ENCODE measurements at regions not wholly inside any gene's neighbourhood (a gene's known extent, or its start where the extent isn't known, plus 50 kb on each side); places are given as distances from the start of the nearest gene placed in this dataset.

- Histone ChIP-seq H2AFZ (ENCODE audit: insufficient read depth, low read depth, low read length, poor library complexity, severe bottlenecking) (no peak overlapping the region), H3K9ac (ENCODE audit: insufficient read depth, low read length, poor library complexity, severe bottlenecking) (no peak overlapping the region), H3K27ac (ENCODE audit: low read depth in 1 of 2, low read length in 2 of 2) (no peak overlapping the region), H3K9me3 (replicated peaks in 1 of 2; ENCODE audit: control insufficient read depth in 1 of 2, insufficient read depth in 1 of 2, low read length in 2 of 2) (peaks cover 4 to 10% of the 10 kb centered on the region in 2 donors), H3K79me2 (ENCODE audit: insufficient read depth, low read length) (no peaks in the 10 kb centered on the region), H3K27me3 (ENCODE audit: control insufficient read depth in 2 of 2, insufficient read depth in 2 of 2, low read length in 2 of 2) (no peaks in the 10 kb centered on the region), H3K4me3 (replicated peaks in 1 of 3; ENCODE audit: low read depth in 2 of 3, low read length in 3 of 3) (no peak overlapping the region), H3K4me1 (ENCODE audit: control insufficient read depth in 1 of 2, insufficient read depth in 2 of 2, low read length in 2 of 2) (no peaks in the 10 kb centered on the region), H3K4me2 (replicated peaks; ENCODE audit: extremely low read depth, low read length, poor library complexity, severe bottlenecking) (no peak overlapping the region), H4K20me1 (ENCODE audit: insufficient read depth, low read length) (no peaks in the 10 kb centered on the region), H3K36me3 (replicated peaks in 1 of 2; ENCODE audit: control insufficient read depth in 1 of 2, insufficient read depth in 2 of 2, low read length in 2 of 2) (no peaks in the 10 kb centered on the region)
- 78% methylated on average over 1 of the region's 2 CpGs for WGBS (ENCODE audit: insufficient coverage)
- H3K4me1 Mint-ChIP-seq, result no peaks in the 10 kb centered on the region
- no peak for DNase-seq
- no peak overlapping the region for H3K4me3 Mint-ChIP-seq
- H3K9me3 Mint-ChIP-seq, result peaks cover 2 to 13% (median 6%) of the 10 kb centered on the region in 7 donors
- no peaks in the 10 kb centered on the region for H3K36me3 Mint-ChIP-seq
- TF ChIP-seq CTCF (IDR thresholded peaks at IDR 0.05), result no peak
- H3K27ac Mint-ChIP-seq, result no peak overlapping the region
- intact Hi-C loops (cut with micrococcal nuclease), result no loop called here
- H3K27me3 Mint-ChIP-seq (ENCODE audit: low read depth in 3 of 3), result no peaks in the 10 kb centered on the region
Measured at GRCh38 chr18:51575171-51575570, 377.7 kb upstream of the MEX3C start.

GRCh38 chr18:51578406-51578980, 381.0 kb upstream of the MEX3C start:
- no peak for TF ChIP-seq CTCF (IDR thresholded peaks at IDR 0.05)
- Mint-ChIP-seq H3K4me3 (no peak overlapping the region), H3K27ac (peak overlapping the region in 1 of 7 donors; percentile 25), H3K4me1 (no peaks in the 10 kb centered on the region), H3K36me3 (no peaks in the 10 kb centered on the region), H3K27me3 (ENCODE audit: low read depth in 3 of 3) (no peaks in the 10 kb centered on the region), H3K9me3 (peaks cover 4 to 16% (median 5%) of the 10 kb centered on the region in 7 donors)
- H3K4me3 ChIP-seq (replicated peaks in 1 of 3; ENCODE audit: low read depth in 2 of 3, low read length in 3 of 3), result no peak overlapping the region
- H3K4me1 ChIP-seq (ENCODE audit: control insufficient read depth in 1 of 2, insufficient read depth in 2 of 2, low read length in 2 of 2), result no peaks in the 10 kb centered on the region
- H3K27me3 ChIP-seq (ENCODE audit: control insufficient read depth in 2 of 2, insufficient read depth in 2 of 2, low read length in 2 of 2), result no peaks in the 10 kb centered on the region
- H2AFZ ChIP-seq (ENCODE audit: insufficient read depth, low read depth, low read length, poor library complexity, severe bottlenecking), result no peak overlapping the region
- DNase-seq, result no peak
- no peaks in the 10 kb centered on the region for H4K20me1 ChIP-seq (ENCODE audit: insufficient read depth, low read length)
- 80% methylated on average over 1 of the region's 7 CpGs for WGBS (ENCODE audit: insufficient coverage)
- intact Hi-C loops (cut with micrococcal nuclease), result no loop called here
- H3K79me2 ChIP-seq (ENCODE audit: insufficient read depth, low read length), result no peaks in the 10 kb centered on the region
- H3K27ac ChIP-seq (ENCODE audit: low read depth in 1 of 2, low read length in 2 of 2), result no peak overlapping the region
- peaks cover 4 to 10% of the 10 kb centered on the region in 2 donors for H3K9me3 ChIP-seq (replicated peaks in 1 of 2; ENCODE audit: control insufficient read depth in 1 of 2, insufficient read depth in 1 of 2, low read length in 2 of 2)
- no peak overlapping the region for H3K4me2 ChIP-seq (replicated peaks; ENCODE audit: extremely low read depth, low read length, poor library complexity, severe bottlenecking)
- H3K36me3 ChIP-seq (replicated peaks in 1 of 2; ENCODE audit: control insufficient read depth in 1 of 2, insufficient read depth in 2 of 2, low read length in 2 of 2), result no peaks in the 10 kb centered on the region
- H3K9ac ChIP-seq (ENCODE audit: insufficient read depth, low read length, poor library complexity, severe bottlenecking), result no peak overlapping the region

All from CD14-positive monocyte (primary cell).